RPMI8226 (cell line): ENCODE measurements at regions not wholly inside any gene's neighbourhood (a gene's known extent, or its start where the extent isn't known, plus 50 kb on each side); places are given as distances from the start of the nearest gene placed in this dataset.
"Not testable (repeated sequence)": the region's sequence is repeated elsewhere in the genome, so short reads cannot be mapped to it uniquely, and the experiment has no call there.

Source experiments
- DNase-seq: peaks from one replicate; pipeline ENCODE4 v3.0.0-alpha.2; 2015

GRCh38 chr1:4227986-4228385 is 327.9 kb upstream of the C1orf174 start:
- peak; percentile 75 for DNase-seq

- no peak for DNase-seq
These were observed 353.9 kb upstream of the C1orf174 start for GRCh38 chr1:4253935-4254334.

- no peak for DNase-seq
These were observed 356.3 kb upstream of the C1orf174 start for GRCh38 chr1:4256351-4256750.

- DNase-seq: not testable (repeated sequence)
These were observed 358.2 kb upstream of the C1orf174 start for GRCh38 chr1:4258146-4258777.

- no peak for DNase-seq
These were observed 361.3 kb upstream of the C1orf174 start for GRCh38 chr1:4261327-4261726.

- no peak for DNase-seq
These were observed 362.6 kb upstream of the C1orf174 start for GRCh38 chr1:4262665-4263064.

GRCh38 chr1:4263699-4264098 is 363.6 kb upstream of the C1orf174 start:
- DNase-seq: no peak

GRCh38 chr1:4265836-4266235 is 365.8 kb upstream of the C1orf174 start:
- DNase-seq: no peak

GRCh38 chr1:4267381-4268261 is 367.5 kb upstream of the C1orf174 start:
- peak; percentile 11 for DNase-seq

GRCh38 chr1:4268262-4268888 is 368.3 kb upstream of the C1orf174 start:
- no peak for DNase-seq

- DNase-seq: no peak
These were observed 368.8 kb upstream of the C1orf174 start for GRCh38 chr1:4268889-4269284.

- no peak for DNase-seq
These were observed 369.3 kb upstream of the C1orf174 start for GRCh38 chr1:4269330-4269729.

GRCh38 chr1:4269952-4270570 is 370.0 kb upstream of the C1orf174 start:
- DNase-seq: no peak

GRCh38 chr1:4270651-4271337 is 370.7 kb upstream of the C1orf174 start:
- DNase-seq: no peak

- DNase-seq: no peak
These were observed 371.4 kb upstream of the C1orf174 start for GRCh38 chr1:4271338-4271998.

- DNase-seq: no peak
These were observed 372.5 kb upstream of the C1orf174 start for GRCh38 chr1:4272568-4272967.

- no peak for DNase-seq
These were observed 373.2 kb upstream of the C1orf174 start for GRCh38 chr1:4273243-4273642.

GRCh38 chr1:4273747-4274146 is 373.7 kb upstream of the C1orf174 start:
- no peak for DNase-seq

- DNase-seq: no peak
These were observed 375.0 kb upstream of the C1orf174 start for GRCh38 chr1:4275083-4275482.

- no peak for DNase-seq
These were observed 376.2 kb upstream of the C1orf174 start for GRCh38 chr1:4276238-4276637.

- no peak for DNase-seq
These were observed 376.8 kb upstream of the AJAP1 start for GRCh38 chr1:4277598-4277997.

GRCh38 chr1:4284976-4285375 is 369.4 kb upstream of the AJAP1 start:
- no peak for DNase-seq
